22Rv1 (cell line): ENCODE measurements at regions not wholly inside any gene's neighbourhood (a gene's known extent, or its start where the extent isn't known, plus 50 kb on each side); places are given as distances from the start of the nearest gene placed in this dataset.

Source experiments
- H3K27ac ChIP-seq: fragments of 450-650 bp; 2 replicates; pipeline ENCODE4 v1.5.1; 2017
- ZFX ChIP-seq: fragments of 450-650 bp; IDR thresholded peaks from 2 replicates; pipeline ENCODE4 v1.6.1; 2017; ENCODE audit warnings: antibody characterized with exemption, borderline replicate concordance
- TF ChIP-seq, protein P1 (sequence below): fragments of 450-650 bp; IDR thresholded peaks from 2 replicates; pipeline ENCODE4 v1.5.1; 2017; ENCODE audit warnings: mild to moderate bottlenecking

DNA sequence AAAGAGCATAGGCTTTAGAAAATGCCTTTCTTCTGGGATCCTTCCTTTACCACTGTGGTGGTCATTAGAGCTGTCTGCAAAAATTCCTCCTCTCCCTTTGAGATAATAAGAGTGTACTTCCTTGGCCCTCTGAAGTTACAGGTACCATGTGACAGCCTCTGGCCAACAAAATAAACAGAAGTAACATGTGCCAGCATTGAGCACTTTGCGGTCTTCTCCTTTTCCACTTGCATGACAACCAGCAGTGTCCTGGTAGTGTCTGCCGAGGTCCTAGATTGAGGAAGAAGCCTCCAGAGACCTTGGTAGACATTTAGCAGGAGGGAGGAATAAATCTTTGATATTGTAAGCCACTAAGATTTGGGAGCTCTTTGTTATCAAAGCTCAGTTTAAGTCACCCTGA is 87.5 kb upstream of the ARID1B start:
- TF ChIP-seq, protein P1, sequence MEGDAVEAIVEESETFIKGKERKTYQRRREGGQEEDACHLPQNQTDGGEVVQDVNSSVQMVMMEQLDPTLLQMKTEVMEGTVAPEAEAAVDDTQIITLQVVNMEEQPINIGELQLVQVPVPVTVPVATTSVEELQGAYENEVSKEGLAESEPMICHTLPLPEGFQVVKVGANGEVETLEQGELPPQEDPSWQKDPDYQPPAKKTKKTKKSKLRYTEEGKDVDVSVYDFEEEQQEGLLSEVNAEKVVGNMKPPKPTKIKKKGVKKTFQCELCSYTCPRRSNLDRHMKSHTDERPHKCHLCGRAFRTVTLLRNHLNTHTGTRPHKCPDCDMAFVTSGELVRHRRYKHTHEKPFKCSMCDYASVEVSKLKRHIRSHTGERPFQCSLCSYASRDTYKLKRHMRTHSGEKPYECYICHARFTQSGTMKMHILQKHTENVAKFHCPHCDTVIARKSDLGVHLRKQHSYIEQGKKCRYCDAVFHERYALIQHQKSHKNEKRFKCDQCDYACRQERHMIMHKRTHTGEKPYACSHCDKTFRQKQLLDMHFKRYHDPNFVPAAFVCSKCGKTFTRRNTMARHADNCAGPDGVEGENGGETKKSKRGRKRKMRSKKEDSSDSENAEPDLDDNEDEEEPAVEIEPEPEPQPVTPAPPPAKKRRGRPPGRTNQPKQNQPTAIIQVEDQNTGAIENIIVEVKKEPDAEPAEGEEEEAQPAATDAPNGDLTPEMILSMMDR, result no peak
- no peak for TF ChIP-seq ZFX
- H3K27ac ChIP-seq, result no peak overlapping the region

DNA sequence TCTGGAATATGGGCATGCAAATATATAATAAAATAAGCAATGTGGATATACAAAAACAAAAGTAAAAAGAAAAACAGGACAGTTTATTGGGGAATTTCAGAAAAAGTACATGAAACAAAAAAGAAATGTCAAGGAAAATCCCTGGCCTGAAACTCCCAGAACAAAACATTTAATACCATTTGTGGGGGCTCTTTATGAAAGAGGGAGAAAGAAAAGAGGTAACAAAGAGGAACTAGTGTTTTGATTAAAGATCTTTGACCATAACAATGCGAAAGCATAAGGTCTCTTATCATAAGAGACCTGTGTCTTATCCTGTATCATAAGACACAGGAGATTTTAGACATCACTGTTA is 88.6 kb upstream of the ARID1B start:
- no peak overlapping the region; the same call in 1 of the 2 replicates for H3K27ac ChIP-seq
- TF ChIP-seq, protein P1, result no peak
- TF ChIP-seq ZFX, result no peak

DNA sequence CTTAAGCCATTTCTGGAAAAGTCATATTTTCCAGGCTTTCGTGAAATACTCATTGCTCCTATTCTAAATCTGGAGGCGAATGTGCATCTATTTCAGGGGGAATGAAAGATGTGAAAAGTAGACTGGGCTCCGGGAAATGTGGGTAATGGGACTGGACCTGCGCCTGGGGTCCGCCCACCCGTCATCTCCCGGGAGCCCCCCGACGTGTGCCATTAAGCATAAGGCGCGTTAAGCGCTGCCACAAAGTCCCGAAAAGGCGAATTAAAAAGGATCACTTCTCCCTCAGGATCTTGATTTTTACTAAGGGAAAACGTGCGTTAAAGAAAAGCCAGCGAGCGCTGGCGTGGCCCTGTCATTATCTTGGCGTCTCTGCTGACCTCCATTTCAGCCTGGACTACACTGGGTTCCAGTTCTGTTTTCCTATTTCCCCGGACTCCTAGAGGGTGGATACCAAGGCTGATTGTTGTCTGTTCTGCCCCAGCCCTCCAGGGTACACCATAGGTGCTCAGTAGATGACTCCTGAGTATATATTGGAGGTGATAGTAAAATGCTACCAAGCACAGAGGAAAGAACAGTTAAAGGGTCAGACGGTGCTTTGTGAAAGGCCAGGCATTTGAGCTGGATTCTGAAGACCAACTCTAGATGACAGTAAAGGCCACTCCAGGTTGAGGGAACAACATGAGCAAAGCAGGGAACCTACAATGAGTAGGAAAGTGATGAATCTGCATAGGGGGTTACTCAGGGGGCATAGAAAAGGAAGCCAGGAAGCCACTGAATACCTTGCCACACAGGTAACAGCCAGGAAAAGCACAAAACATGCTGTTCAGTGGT is 89.2 kb upstream of the ARID1B start:
- no peak for TF ChIP-seq ZFX
- TF ChIP-seq, protein P1, result no peak
- H3K27ac ChIP-seq, result peak overlapping the region; percentile 93

DNA sequence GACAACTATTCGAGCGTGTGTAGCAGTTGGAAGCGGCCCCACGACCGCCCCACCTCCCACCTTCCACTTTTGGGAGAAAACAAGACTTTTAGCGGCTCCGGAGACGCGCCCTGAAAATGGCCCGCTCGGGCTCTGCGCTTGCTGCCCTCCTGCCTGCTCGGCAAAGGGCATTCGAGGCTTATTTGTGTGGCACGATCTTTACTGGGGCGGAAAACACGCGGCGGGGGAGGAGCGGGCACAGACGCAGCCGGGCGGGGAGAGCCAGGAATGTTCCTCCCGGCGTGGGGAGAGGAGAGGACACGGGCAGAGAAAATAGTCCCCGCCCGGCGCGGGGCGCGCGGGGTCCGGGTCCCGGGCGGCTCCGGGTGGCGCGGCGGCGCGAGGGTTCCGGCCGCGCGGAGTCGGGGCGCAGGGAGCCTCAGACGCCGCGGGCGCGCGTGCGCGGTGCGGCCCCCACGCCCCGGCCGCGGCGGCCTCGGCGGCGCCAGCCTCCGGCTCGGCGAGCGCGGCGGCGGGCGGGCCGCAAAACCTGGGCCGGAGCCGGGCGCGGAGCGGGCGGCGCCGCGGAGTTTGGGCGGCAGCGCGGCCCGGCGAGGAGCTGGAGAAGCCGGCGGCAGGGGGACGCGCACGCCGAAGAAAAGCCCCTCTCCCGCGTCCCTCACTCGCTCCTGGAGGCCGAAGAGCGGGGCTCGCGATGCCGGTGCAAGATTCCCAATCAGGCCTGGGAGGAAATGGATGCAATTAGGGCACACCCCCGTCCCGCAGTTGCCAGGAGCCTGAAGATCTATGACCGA is 90.0 kb upstream of the ARID1B start:
- peak overlapping the region; percentile 93 for H3K27ac ChIP-seq
- TF ChIP-seq, protein P1, result no peak
- no peak for TF ChIP-seq ZFX

DNA sequence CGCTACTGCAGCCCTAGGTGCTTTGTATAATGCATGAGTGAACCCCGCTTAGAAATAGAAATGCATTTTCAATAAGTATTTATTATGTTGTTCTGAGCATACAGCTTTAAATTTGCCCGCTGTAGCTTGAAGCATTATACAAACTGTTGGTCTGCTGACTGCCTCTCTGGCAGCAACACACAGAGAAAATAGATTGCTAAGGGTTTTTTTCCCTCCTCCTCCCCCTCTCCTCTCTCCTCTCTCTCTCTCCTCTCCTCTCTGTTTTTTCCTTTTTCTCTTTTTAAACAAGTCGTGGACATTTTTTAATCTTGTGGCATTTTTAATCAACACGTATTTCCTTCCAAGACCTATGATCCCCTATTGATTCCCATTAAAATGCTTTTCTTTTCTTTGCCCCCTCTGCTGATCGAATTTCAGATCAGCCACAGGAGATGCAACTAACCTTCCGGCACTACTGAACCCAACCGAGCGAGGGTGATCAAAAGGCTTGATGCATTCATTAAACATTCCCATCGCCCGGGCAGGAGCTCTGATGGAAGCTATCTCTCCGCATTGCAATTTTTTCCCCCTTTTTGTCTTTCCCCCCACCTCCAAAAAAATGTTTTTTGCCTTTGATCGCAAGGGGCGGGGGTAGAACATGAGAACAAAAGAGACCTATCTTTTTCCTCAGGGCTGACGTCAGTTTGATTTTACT is 90.7 kb upstream of the ARID1B start:
- no peak for TF ChIP-seq ZFX
- TF ChIP-seq, protein P1, result peak; percentile 47
- H3K27ac ChIP-seq, result peak overlapping the region; percentile 93

DNA sequence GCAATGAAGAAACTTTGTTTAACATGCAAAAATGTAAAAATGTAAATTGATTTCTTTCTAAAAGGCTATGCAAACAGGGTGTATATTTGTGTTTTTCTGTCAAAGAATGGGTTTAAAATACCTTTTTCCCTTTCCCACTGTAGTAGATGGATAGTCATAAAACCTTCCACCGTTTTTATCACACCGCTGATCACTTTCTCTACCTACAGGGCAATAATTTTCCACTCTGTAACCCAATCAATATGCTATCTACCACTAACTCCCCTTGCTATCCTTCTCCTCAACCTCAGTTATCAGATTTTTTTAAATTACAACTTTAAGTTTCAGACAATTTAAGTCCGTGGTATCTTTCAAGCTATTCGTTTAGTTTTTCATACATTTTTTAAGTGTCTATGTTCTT is 91.4 kb upstream of the ARID1B start:
- TF ChIP-seq, protein P1, result no peak
- peak overlapping the region; percentile 93 for H3K27ac ChIP-seq

DNA sequence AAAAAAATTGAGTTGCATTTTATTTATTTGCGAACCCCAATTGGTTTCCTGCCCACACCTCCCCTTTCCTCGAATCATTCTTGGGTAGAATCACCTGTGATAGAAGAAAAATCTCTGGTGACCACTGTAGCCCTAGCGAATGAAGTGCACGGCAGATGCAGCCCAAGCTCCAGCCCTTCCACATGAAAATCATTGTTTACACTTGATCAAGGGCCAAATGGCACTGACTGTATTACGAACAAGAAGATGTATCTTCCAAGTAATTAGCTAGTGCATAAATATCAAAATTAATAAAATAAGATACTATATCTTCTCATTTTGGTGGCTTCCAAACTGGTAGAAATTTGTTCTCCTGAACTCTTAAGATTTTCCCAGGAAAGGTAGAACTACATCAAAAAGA is 93.4 kb upstream of the ARID1B start:
- H3K27ac ChIP-seq, result no peak overlapping the region
- TF ChIP-seq, protein P1, result no peak
- TF ChIP-seq ZFX, result no peak
